C4-2B (cell line): ENCODE measurements at regions not wholly inside any gene's neighbourhood (a gene's known extent, or its start where the extent isn't known, plus 50 kb on each side); places are given as distances from the start of the nearest gene placed in this dataset.

Source experiments
- H3K27ac ChIP-seq: fragments of 450-650 bp; 2 replicates; pipeline ENCODE4 v1.5.1; 2017
- ZFX ChIP-seq: fragments of 450-650 bp; IDR thresholded peaks from 2 replicates; pipeline ENCODE4 v1.6.1; 2017
- TF ChIP-seq, protein P1 (sequence below): fragments of 450-650 bp; conservative IDR thresholded peaks from 2 replicates; pipeline ENCODE4 v1.5.1; 2017; ENCODE audit warnings: mild to moderate bottlenecking

DNA sequence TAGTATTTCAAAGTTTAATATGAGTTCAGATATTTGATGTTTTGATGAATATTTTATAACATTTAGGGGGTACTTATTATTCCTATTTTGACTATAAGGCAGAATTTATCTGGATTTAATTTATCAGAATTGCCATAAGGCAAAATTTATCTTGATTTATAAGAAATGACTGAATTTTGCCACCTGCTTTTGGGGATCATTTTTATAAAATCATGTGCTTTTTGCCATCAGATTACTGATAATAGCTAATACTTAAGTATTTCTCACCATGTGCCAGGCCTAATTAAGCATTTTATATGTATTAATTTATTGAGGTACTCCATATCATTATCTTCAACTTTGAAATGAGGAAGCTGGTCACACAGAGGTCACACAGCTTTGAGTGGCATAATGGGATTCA lies 423.7 kb downstream of the PRKD1 start:
- TF ChIP-seq ZFX = no peak
- TF ChIP-seq, protein P1, sequence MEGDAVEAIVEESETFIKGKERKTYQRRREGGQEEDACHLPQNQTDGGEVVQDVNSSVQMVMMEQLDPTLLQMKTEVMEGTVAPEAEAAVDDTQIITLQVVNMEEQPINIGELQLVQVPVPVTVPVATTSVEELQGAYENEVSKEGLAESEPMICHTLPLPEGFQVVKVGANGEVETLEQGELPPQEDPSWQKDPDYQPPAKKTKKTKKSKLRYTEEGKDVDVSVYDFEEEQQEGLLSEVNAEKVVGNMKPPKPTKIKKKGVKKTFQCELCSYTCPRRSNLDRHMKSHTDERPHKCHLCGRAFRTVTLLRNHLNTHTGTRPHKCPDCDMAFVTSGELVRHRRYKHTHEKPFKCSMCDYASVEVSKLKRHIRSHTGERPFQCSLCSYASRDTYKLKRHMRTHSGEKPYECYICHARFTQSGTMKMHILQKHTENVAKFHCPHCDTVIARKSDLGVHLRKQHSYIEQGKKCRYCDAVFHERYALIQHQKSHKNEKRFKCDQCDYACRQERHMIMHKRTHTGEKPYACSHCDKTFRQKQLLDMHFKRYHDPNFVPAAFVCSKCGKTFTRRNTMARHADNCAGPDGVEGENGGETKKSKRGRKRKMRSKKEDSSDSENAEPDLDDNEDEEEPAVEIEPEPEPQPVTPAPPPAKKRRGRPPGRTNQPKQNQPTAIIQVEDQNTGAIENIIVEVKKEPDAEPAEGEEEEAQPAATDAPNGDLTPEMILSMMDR = no peak
- H3K27ac ChIP-seq = no peak overlapping the region

DNA sequence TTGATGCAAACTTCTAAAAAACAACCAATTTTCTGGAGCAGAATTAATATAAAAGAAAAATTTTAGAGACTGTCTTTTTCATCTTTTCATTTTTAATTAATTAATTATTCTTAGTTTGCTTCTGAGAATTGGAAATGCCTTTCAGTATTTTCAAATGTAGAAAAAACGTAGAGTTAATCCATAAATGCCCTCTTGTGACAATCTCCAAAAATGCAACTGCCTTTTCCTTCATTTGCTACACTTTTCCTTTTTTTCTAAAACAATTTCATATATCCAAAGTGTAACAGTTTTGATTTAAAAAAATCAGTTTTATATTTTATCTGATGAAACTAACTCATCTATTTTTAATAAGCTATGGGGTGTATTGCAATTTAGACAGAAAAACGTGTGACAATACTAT lies 409.3 kb downstream of the PRKD1 start:
- TF ChIP-seq, protein P1 = peak; percentile 78
- TF ChIP-seq ZFX = no peak
- H3K27ac ChIP-seq = no peak overlapping the region

- no peak for TF ChIP-seq ZFX
- TF ChIP-seq, protein P1 = peak; percentile 79
- H3K27ac ChIP-seq = no peak overlapping the region
Observed at GRCh38 chr14:29521526-29522137, 406.0 kb downstream of the PRKD1 start.
